NCI-H82 (cell line): ENCODE measurements at regions not wholly inside any gene's neighbourhood (a gene's known extent, or its start where the extent isn't known, plus 50 kb on each side); places are given as distances from the start of the nearest gene placed in this dataset.
"Not testable (repeated sequence)": the region's sequence is repeated elsewhere in the genome, so short reads cannot be mapped to it uniquely, and the experiment has no call there.

Source experiments
- DNase-seq: peaks from one replicate; lab custom pipeline; 2025; lab: John Stamatoyannopoulos, UW

DNA sequence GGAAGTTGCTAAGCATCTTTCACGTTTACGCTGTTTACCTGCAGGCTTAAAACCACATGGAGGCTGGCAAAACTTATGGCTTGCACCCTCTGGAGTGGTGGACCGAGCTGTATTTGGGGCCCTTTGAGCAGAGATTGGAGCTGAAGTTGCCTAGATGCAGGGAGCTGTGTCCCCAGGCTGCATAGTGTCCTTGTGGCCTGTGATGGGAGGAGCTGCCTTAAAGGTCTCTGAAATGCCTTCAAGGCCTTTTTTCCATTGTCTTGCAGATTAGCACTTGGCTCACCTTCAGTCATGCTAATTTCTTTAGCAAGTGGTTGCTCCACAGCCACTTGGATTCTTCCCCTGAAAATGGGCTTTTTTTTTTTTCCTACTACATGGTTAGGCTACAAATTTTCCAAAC is 81.5 kb upstream of the CHD1 start:
- no peak for DNase-seq

DNA sequence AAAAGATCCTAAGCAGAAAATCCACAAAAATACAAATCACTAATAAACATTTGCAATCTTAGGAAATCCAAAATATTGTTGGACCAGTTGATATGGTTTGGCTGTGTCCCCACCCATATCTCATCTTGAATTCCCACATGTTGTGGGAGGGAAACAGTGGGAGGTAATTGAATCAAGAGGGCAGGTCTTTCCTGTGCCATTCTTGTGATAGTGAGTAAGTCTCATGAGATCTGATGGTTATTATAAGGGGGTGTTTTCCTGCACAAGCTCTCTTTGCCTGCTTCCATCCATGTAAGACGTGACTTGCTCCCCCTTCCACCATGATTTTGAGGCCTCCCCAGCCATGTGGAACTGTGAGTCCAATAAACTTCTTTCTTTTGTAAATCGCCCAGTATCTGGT is 79.2 kb upstream of the CHD1 start:
- DNase-seq: not testable (repeated sequence)

DNA sequence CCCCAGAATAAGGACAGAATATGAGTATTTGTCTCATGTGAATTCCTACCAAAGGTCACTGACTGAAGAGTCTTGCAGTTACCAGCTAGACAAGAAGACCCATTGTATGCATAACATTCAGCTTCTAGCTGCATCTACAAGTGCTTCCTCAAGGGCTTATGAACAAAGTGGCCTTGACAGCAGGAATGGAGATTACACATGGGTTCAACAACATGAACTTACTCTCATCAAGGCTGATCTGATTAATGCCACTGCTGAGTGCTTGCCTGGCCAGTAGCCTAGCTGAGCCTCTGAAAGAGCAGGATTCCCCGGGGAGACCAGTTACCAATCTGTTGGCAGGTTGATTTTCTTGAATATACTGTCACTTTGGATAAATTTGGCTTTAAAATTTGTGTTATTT is 76.7 kb upstream of the CHD1 start:
- peak; percentile 95 for DNase-seq

DNA sequence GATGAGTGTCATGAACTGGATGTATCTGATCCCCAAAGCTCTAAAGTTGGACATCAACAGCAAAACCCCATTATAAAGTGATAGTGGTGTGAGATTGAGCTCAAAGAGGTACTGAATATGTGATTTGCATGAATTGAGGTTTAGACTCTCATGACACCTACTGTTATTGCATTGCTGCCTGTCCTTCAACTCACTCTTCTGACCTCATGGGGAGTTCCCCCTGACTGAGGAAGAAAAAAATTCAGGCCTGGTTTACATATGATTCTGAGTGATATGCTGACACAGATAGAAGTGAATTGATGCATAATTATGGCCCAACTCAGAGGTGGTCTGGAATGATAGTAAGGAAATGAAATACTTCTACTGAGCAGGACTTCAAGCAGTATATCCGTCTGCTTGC is 76.2 kb upstream of the CHD1 start:
- DNase-seq: no peak

DNA sequence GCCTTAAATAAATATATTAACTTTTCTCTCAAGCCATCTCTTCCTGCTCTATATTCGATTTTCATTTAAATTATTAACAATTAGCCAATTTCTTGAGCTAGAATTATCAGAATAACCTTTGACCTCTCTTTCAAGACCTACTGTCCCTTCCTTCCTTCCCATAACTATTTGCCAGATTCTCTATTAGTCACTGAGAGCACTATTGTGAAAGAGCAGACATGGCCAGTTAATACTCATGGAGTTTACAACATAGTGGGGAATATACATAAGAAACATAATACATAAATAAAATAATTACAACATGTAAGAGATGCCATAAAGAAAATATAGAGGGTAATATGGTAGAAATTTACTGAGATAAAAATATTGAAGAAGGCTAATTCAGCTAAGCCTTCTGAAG is 72.1 kb upstream of the CHD1 start:
- no peak for DNase-seq

DNA sequence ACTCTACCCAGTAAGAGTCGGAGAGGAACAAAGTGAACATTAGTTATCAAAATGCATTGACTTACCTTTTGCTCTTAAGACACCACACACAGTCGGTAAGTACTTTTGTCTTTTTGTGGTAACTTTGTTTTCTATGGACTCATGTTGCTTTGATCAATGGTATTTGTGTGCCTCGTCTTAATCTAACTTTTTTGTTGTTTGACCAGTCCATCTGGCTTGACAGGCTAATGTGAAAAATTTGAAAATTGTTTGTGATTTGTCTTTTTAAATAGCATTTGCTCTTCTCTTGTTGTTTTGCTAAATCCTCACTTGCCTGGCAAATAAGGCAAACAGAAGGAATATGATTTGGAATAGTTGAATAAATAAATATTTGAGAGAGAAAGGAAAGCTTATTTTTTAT is 71.4 kb upstream of the CHD1 start:
- no peak for DNase-seq

DNA sequence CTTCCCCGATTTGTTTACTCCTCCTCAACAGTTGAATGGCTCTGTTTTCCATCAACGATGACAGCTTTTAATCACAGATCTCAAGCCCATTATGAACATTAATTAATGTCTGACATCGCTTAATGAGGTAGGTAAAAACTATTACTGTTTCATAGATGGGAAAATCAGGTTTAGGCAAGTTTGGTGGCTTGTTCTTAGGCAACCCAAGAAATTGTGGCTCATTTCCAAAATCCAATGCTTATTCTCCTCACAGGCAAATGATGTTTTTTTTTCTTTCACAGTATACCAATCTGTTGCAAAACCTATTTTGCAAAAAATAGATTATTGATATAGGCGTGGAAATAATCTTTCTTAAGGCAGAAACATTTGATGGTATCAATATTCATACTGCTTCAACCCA is 70.8 kb upstream of the CHD1 start:
- DNase-seq: no peak

DNA sequence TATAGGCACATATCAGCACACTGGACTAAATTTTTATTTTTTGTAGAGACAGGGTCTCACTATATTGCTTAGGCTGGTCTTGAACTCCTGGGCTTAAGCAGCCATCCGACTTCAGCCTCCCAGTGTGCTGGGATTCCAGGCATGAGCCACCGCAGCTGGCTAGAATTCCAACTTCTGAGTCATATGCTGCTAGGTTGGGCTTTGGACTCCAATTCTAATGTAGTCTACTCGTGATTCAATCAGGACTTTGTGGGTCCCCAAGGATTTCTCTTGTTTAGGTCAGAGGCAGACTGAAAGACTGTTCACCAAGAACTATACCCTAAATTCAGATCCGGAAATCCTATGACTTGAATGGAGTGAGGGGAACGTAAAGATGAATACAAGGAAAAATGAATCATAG is 68.2 kb upstream of the CHD1 start:
- DNase-seq: no peak

DNA sequence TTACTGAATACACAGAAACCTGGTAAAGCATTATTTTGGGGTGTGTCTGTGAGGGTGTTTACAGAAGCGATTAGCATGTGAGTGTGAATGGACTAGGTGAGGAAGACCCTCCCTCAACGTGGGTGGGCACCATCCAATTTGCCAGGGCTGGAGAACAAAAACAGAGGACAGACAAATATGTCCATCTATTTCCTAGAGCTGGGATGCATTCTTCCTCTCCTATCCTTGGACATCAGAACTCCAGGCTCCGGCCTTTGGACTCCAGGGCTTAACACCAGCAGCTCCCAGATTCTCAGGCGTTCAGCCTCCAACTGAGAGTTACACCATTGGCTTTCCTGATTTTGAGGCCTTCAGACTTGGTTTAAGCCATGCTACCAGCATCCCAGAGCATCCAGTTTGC is 65.8 kb upstream of the CHD1 start:
- DNase-seq: no peak

DNA sequence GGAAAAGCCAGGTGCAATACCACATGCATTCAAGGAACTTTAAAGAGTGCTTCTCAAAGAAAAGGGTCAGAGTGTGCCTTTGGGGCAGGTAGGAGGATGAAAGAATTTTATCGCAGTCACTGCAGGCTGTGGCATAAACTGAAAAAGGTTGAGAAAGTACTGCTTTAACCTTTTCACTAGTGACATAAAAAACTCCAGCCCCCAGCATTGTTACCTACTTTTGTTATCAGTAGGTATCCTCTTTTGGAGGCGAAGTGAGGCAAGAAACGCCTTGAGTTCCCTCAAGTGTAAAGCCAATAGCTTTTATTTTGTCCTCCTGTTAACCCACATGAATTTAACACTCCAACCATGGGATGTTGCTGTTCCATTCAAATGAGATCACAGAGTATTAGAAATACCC is 64.7 kb upstream of the CHD1 start:
- DNase-seq: peak; percentile 32

DNA sequence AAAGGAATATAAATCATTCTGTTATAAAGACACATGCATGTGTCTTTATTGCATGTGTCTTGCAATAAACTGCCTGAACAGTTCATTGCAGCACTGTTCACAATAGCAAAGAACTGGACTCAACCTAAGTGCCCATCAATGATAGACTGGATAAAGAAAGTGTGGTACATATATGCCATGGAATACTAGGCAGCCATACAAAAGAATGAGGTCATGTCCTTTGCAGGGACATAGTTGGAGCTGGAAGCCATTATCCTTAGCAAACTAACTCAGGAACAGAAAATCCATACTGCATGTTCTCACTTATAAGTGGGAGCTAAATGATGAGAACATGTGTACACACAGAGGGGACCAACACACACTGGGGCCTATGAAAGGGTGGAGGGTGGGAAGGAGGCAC is 63.7 kb upstream of the CHD1 start:
- DNase-seq: no peak

DNA sequence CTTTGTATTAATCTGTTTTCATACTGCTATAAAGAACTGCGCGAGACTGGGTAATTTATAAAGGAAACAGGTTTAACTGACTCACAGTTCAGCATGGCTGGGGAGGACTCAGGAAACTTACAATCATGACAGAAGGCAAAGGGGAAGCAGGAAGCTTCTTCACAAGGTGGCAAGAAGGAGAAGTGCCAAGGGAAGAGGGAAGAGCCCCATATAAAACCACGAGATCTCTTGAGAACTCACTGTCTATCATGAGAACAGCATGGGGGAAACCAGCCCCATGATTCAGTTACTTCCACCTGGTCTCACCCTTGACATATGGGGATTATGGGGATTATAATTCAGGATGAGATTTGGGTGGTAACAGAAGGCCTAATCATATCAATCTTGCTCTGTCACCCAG is 60.9 kb upstream of the CHD1 start:
- peak; percentile 96 for DNase-seq

DNA sequence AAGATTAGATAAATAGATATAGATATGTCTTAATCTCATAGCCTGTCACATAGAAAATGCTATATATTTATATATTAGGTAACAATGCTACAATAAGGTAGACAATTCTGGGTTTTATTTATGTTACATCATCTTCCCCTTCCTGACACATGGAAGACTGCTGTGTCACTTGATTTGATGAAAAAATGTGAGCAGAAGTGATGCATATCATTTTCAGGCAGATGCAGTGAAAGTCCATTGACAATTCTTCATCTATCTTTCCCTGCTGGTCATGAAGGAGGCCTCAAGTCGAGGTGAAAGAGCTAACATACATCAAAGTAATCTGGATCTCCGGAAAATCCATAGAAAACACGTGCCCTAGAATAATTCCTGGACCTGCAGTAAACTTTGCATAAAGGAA is 57.8 kb upstream of the CHD1 start:
- no peak for DNase-seq

DNA sequence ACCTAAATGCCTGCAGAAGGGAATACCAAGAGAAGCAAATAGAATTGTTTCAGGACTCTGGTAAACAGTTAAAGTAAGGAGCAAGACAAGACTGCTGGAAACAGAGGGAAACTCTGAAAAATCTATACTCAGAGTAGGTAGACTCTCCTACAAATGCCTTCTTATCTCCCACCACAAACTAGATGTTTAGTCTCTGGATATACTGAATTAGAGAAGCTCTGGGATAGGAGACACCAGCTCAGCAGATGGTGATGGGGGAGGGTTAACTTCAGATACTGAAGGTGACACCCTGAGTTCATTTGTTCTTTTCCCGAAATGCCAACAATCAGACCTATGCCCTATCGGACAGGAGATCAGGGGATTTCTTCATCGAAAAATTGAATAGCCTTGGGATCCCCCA is 54.1 kb upstream of the CHD1 start:
- peak; percentile 72 for DNase-seq
